NCI-H146 treated with DMSO at 0.1 percent for 48 hours (cell line): ENCODE measurements at regions not wholly inside any gene's neighbourhood (a gene's known extent, or its start where the extent isn't known, plus 50 kb on each side); places are given as distances from the start of the nearest gene placed in this dataset.

ENCODE experiments used
- DNase-seq: peaks from one replicate; lab custom pipeline; 2025; ENCODE audit not compliant: unreplicated experiment; lab: John Stamatoyannopoulos, UW

- no peak for DNase-seq
These were observed 90.8 kb upstream of the CALM2 start for GRCh38 chr2:47266939-47267710.

GRCh38 chr2:47265751-47266231, 89.5 kb upstream of the CALM2 start:
- peak; percentile 70 for DNase-seq

GRCh38 chr2:47265158-47265557, 88.8 kb upstream of the CALM2 start:
- DNase-seq = no peak

- no peak for DNase-seq
These were observed 88.4 kb upstream of the CALM2 start for GRCh38 chr2:47264686-47265085.

- DNase-seq = no peak
These were observed 87.8 kb upstream of the CALM2 start for GRCh38 chr2:47264143-47264542.

GRCh38 chr2:47262657-47263056, 86.3 kb upstream of the CALM2 start:
- DNase-seq = no peak

GRCh38 chr2:47260971-47261370, 84.7 kb upstream of the CALM2 start:
- DNase-seq = no peak

GRCh38 chr2:47259829-47260228, 83.5 kb upstream of the CALM2 start:
- no peak for DNase-seq

GRCh38 chr2:47257946-47258348, 81.6 kb upstream of the CALM2 start:
- no peak for DNase-seq

GRCh38 chr2:47256416-47257087, 80.2 kb upstream of the CALM2 start:
- DNase-seq = no peak

GRCh38 chr2:47255794-47256193, 79.5 kb upstream of the CALM2 start:
- DNase-seq = no peak

GRCh38 chr2:47254464-47254863, 78.2 kb upstream of the CALM2 start:
- DNase-seq = no peak

GRCh38 chr2:47253447-47253846, 77.1 kb upstream of the CALM2 start:
- no peak for DNase-seq

GRCh38 chr2:47251404-47251675, 75.0 kb upstream of the CALM2 start:
- no peak for DNase-seq

GRCh38 chr2:47250586-47251403, 74.5 kb upstream of the CALM2 start:
- DNase-seq = peak; percentile 88

GRCh38 chr2:47249931-47250330, 73.6 kb upstream of the CALM2 start:
- no peak for DNase-seq

- DNase-seq = peak; percentile 10
These were observed 73.0 kb upstream of the CALM2 start for GRCh38 chr2:47249157-47249900.

- no peak for DNase-seq
These were observed 67.4 kb upstream of the CALM2 start for GRCh38 chr2:47243596-47244323.

GRCh38 chr2:47241715-47242114, 65.4 kb upstream of the CALM2 start:
- no peak for DNase-seq

- DNase-seq = no peak
These were observed 63.0 kb upstream of the CALM2 start for GRCh38 chr2:47239119-47239969.
